HepG2 (cell line): ENCODE measurements at regions not wholly inside any gene's neighbourhood (a gene's known extent, or its start where the extent isn't known, plus 50 kb on each side); places are given as distances from the start of the nearest gene placed in this dataset.

Source experiments
- ARHGAP35 ChIP-seq: sonication (generic); formaldehyde crosslinking; IDR thresholded peaks from 2 replicates; pipeline ENCODE4 v1.9.0; 2022; ENCODE audit warnings: mild to moderate bottlenecking, inconsistent platforms, moderate library complexity, missing genetic modification reagents, borderline replicate concordance
- ARID5B ChIP-seq: IDR thresholded peaks from 2 replicates; pipeline ENCODE4 v1.4.0; 2020; ENCODE audit warnings: mild to moderate bottlenecking, missing genetic modification reagents
- ELF3 ChIP-seq: IDR thresholded peaks from 2 replicates; pipeline ENCODE4 v1.6.1; 2016; ENCODE audit warnings: missing genetic modification reagents, missing compliant biosample characterization
- FLYWCH1 ChIP-seq: sonication (generic); formaldehyde crosslinking; IDR thresholded peaks from 2 replicates; pipeline ENCODE4 v1.8.1; 2023; ENCODE audit warnings: mild to moderate bottlenecking, missing genetic modification reagents
- FOSL2 ChIP-seq: sonication (generic); formaldehyde crosslinking; IDR thresholded peaks from 2 replicates; pipeline ENCODE4 v1.4.0; 2020; ENCODE audit warnings: missing genetic modification reagents
- FOXK1 ChIP-seq: sonication (generic); formaldehyde crosslinking; IDR thresholded peaks from 2 replicates; pipeline ENCODE4 v1.4.0; 2020; ENCODE audit warnings: low read depth, missing genetic modification reagents, borderline replicate concordance
- HOXA7 ChIP-seq: sonication (generic); formaldehyde crosslinking; IDR thresholded peaks from 2 replicates; pipeline ENCODE4 v1.8.1; 2022; ENCODE audit warnings: mild to moderate bottlenecking, missing genetic modification reagents, moderate library complexity
- MAFF ChIP-seq: IDR thresholded peaks from 2 replicates; pipeline ENCODE4 v1.6.1; 2011; ENCODE audit warnings: low read depth, low read length, improper control_type of control experiment
- MAFK ChIP-seq, 2 experiments: IDR thresholded peaks in 1 of 2; conservative IDR thresholded peaks in 1 of 2; 2 replicates each; pipeline ENCODE4 v1.6.1; 2011; ENCODE audit warnings: improper control_type of control experiment in 2 of 2, low read length in 2 of 2
- NCOA5 ChIP-seq: sonication (generic); formaldehyde crosslinking; IDR thresholded peaks from 2 replicates; pipeline ENCODE4 v1.4.0; 2020; ENCODE audit warnings: missing genetic modification reagents
- NR2F2 ChIP-seq: IDR thresholded peaks from 2 replicates; pipeline ENCODE4 v1.6.1; 2012; ENCODE audit warnings: low read depth, inconsistent platforms, borderline replicate concordance
- RARA ChIP-seq: IDR thresholded peaks from 2 replicates; pipeline ENCODE4 v1.6.1; 2016; ENCODE audit warnings: missing genetic modification reagents, missing compliant biosample characterization
- RFXANK ChIP-seq: IDR thresholded peaks from 2 replicates; pipeline ENCODE4 v1.6.1; 2016
- SIN3B ChIP-seq: fragments of 150-350 bp; IDR thresholded peaks from 2 replicates; pipeline ENCODE4 v1.6.1; 2014; ENCODE audit warnings: low read length
- ZFP91 ChIP-seq: sonication (generic); formaldehyde crosslinking; IDR thresholded peaks from 2 replicates; pipeline ENCODE4 v1.9.0; 2022; ENCODE audit warnings: missing genetic modification reagents, mild to moderate bottlenecking, borderline replicate concordance
- ZNF12 ChIP-seq: sonication (generic); formaldehyde crosslinking; IDR thresholded peaks from 2 replicates; pipeline ENCODE4 v1.5.0; 2020; ENCODE audit warnings: missing genetic modification reagents
- ZNF18 ChIP-seq: sonication (generic); formaldehyde crosslinking; IDR thresholded peaks from 2 replicates; pipeline ENCODE4 v1.8.0; 2022; ENCODE audit warnings: mild to moderate bottlenecking, missing genetic modification reagents; ENCODE audit not compliant: insufficient replicate concordance
- ZNF431 ChIP-seq: sonication (generic); formaldehyde crosslinking; IDR thresholded peaks from 2 replicates; pipeline ENCODE4 v1.9.0; 2022; ENCODE audit warnings: missing genetic modification reagents, low read depth, mild to moderate bottlenecking, borderline replicate concordance
- ZNF652 ChIP-seq: IDR thresholded peaks from 2 replicates; pipeline ENCODE4 v1.6.1; 2016; ENCODE audit warnings: low read depth, borderline replicate concordance

- TF ChIP-seq FOXK1 (CRISPR knock-in tag) (peak; percentile 41; the same call in 1 of the 2 replicates), ARID5B (CRISPR knock-in tag) (peak; percentile 53), NR2F2 (no peak), ZNF431 (no peak), ZNF652 (CRISPR knock-in tag) (peak; percentile 71; the same call in 1 of the 2 replicates), MAFF (peak; percentile 45; the same call in 1 of the 2 replicates), ZNF12 (CRISPR knock-in tag) (no peak), ARHGAP35 (CRISPR knock-in tag) (no peak), RARA (CRISPR knock-in tag) (0 out of 2 replicates have a peak, but pooled peaks have one; percentile 21), ZNF18 (CRISPR knock-in tag) (no peak), RFXANK (CRISPR knock-in tag) (no peak), ELF3 (CRISPR knock-in tag) (0 out of 2 replicates have a peak, but pooled peaks have one; percentile 38), NCOA5 (CRISPR knock-in tag) (no peak), FOSL2 (CRISPR knock-in tag) (peak; percentile 55; the same call in 1 of the 2 replicates), FLYWCH1 (CRISPR knock-in tag) (no peak), MAFK (conservative IDR thresholded peaks at IDR 0.05 in 1 of 2, IDR thresholded peaks at IDR 0.05 in 1 of 2; ENCODE audit: low read length in 2 of 2) (peak; percentile 11 to 26; a peak in 2 of 4 replicates), HOXA7 (CRISPR knock-in tag) (no peak), ZFP91 (CRISPR knock-in tag) (no peak), SIN3B (no peak)
Measured at GRCh38 chr13:109568339-109568818, 218.0 kb downstream of the IRS2 start (continued).
